Liver (tissue), 3 donors: ENCODE measurements at regions not wholly inside any gene's neighbourhood (a gene's known extent, or its start where the extent isn't known, plus 50 kb on each side); places are given as distances from the start of the nearest gene placed in this dataset.

Experiments
- CTCF ChIP-seq: fragments of 150-350 bp; IDR thresholded peaks from 2 replicates; pipeline ENCODE4 v1.5.1; 2017; ENCODE audit warnings: improper control_type of control experiment, low read depth, low read length; ENCODE audit not compliant: missing input control
- JUND ChIP-seq, 2 donors: IDR thresholded peaks; 2 replicates each; pipeline ENCODE4 v1.6.1; 2016; ENCODE audit warnings: antibody characterized with exemption in 2 of 2
- RAD21 ChIP-seq, 2 donors: IDR thresholded peaks; 2 replicates each; pipeline ENCODE4 v1.6.1; 2016; ENCODE audit warnings: antibody characterized with exemption in 2 of 2, mild to moderate bottlenecking in 2 of 2
- donor health status: healthy.
- donor health status: healthy.

- TF ChIP-seq CTCF (no peak), RAD21 (IDR thresholded peaks at IDR 0.05) (no peak), JUND (IDR thresholded peaks at IDR 0.05) (no peak)
Measured at GRCh38 chr10:78828647-78829539, 239.9 kb upstream of the ZMIZ1 start.
